WI38 (cell line): ENCODE measurements at regions not wholly inside any gene's neighbourhood (a gene's known extent, or its start where the extent isn't known, plus 50 kb on each side); places are given as distances from the start of the nearest gene placed in this dataset.

Source experiments
- H3K4me3 ChIP-seq: 2 replicates; pipeline ENCODE4 v1.5.1; 2011; ENCODE audit warnings: low read depth, mild to moderate bottlenecking, control low read depth, low read length
- TF ChIP-seq, protein P1 (sequence below): IDR thresholded peaks from 2 replicates; pipeline ENCODE4 v1.5.1; 2012; ENCODE audit warnings: low read depth, mild to moderate bottlenecking, control low read depth, low read length

DNA sequence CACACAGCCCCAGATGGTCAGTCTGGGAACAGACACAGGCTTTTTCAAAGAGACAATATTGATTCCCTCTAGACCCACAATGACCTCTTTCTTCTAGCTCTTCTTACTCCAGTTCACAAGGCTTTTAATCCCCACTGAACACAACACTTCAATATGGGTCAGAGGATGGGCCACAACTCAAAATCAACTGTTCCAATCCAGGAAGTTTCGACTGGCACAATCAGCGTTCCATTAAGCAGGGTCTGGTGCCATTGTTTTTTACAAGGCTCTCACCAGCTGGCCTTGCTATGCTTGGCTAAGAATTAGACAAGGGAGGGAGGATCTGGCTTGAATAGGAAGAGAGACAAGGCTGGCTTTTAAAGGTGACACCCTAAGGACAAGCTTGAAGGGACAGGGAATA is 199.4 kb upstream of the SLC24A2 start:
- H3K4me3 ChIP-seq, result no peak overlapping the region
- TF ChIP-seq, protein P1, sequence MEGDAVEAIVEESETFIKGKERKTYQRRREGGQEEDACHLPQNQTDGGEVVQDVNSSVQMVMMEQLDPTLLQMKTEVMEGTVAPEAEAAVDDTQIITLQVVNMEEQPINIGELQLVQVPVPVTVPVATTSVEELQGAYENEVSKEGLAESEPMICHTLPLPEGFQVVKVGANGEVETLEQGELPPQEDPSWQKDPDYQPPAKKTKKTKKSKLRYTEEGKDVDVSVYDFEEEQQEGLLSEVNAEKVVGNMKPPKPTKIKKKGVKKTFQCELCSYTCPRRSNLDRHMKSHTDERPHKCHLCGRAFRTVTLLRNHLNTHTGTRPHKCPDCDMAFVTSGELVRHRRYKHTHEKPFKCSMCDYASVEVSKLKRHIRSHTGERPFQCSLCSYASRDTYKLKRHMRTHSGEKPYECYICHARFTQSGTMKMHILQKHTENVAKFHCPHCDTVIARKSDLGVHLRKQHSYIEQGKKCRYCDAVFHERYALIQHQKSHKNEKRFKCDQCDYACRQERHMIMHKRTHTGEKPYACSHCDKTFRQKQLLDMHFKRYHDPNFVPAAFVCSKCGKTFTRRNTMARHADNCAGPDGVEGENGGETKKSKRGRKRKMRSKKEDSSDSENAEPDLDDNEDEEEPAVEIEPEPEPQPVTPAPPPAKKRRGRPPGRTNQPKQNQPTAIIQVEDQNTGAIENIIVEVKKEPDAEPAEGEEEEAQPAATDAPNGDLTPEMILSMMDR, result no peak

DNA sequence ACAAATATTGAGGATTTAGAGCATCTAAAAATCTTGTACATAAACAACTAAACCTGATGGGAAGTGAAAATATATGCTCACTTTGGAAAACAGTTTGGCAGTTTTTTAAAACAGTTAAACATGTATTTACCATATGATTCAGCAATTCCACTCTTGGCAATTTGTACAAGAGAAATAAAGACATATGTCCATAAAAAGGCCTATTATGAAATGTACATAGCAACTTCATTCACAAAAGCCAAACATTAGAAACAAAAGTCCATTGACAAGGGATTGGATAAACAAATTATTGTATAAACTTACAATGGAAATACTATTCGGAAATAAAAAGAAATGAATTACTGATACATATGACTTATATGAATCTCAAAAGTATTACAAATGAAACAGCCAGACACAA is 196.2 kb upstream of the SLC24A2 start:
- TF ChIP-seq, protein P1, result no peak
- H3K4me3 ChIP-seq, result no peak overlapping the region

DNA sequence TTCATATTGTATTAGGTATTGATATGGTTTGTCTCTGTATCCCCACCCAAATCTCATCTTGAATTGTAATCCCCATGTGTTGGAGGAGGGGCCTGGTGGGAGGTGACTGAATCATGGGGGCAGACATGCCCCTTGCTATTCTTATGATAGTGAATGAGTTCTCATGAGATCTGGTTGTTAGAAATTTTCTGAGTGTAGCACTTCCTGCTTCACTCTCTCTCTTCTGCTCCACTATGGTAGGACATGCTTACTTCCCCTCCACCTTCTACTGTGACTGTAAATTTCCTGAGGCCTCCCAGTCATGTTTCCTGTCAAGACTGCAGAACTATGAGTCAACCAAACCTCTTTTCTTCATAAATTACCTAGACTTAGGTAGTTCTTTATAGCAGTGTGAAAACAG is 187.4 kb upstream of the SLC24A2 start:
- TF ChIP-seq, protein P1, result no peak
- no peak overlapping the region for H3K4me3 ChIP-seq

DNA sequence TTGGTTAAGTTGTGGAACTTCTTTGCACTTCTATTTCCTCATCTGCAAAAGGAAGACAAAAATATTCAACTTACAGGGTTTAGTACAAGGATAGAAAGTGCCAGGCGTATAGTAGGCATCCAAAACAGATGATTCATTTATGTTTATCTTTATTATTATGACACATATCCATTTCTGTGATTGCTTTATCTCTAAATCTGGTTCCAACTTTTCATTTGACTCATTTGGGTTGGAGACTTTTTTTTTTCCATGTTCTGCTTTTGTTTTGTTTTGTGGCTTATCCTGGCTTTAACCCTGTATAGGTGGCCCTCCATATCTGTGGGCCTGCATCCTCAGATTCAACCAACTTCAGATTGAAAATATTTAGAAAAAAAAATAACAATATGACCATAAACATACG is 186.7 kb upstream of the SLC24A2 start:
- TF ChIP-seq, protein P1, result no peak
- H3K4me3 ChIP-seq, result no peak overlapping the region

DNA sequence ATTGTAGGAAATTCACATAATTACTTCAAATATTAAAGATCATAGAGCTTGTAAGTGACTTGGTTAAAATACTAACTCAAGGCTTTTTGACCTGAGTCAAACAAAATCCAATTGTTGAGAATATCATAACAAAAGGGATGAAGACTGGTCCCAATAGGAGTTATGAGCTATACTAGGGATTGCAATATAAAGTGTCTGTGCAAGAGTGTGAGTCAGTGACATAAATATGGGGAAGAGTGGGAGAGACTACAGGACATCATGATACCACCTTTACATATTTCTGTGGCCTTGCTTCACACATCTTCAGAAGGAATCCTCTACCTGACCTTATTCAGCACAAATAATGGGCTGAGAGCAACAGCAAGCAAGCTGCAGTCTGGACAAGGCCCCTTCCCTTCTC is 180.9 kb upstream of the SLC24A2 start:
- no peak overlapping the region for H3K4me3 ChIP-seq
- TF ChIP-seq, protein P1, result no peak

DNA sequence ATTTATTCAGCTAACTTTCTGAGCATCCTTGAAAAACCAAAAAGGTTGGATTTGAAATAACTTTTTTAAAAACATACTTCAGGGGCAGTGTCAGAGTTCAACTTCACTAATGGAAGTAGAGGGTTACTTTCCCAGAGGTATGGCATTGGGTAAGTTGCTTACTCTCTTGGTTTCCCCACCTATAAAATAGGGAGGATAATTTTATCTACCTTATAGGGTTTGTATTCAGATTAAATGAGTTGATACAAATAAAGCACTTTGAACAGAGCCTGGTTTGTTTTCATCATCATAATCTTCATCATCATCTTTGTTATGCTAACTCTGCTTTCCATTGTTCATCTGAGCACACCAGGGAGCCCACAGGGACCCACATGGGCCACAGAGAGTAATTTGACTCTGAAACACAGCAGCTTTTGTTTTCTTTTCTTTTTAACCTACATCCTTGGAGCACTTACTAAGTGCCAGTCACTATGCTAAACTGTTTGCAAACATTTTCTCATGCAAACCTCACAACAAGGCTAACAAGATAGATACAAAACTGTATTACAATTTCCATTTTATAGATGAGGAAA is 179.1 kb upstream of the SLC24A2 start:
- TF ChIP-seq, protein P1, result no peak
- no peak overlapping the region for H3K4me3 ChIP-seq

DNA sequence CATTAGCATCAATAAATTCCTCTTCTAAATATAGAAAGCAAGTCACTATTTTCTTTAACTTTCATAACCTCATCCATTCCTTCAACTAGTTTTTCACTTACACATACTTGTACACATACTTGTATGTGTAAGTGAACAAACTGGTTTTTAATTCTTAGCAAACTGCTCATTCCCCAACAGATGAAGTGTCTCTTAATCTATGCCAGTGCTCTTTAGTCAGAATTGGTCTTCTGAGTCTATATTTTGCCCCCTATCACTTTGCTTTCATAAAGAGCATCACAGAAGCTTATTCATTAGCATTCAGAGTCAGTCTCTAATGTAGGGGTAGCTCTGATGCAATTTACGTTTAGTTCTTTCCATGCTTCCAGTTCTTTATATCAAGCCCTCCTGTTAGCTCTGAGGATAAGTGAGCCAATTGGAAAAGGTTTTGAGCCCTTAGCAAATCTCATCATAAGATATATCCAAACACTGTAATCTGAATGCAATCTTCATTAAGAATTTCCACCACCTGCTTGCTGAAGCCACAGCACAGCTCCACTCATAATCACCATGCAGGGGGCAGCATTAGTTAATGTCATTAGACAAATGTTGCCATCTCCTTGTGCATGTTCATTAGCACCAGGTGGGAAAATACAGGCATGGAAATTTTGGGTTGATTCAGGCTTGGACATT is 178.5 kb upstream of the SLC24A2 start:
- H3K4me3 ChIP-seq, result no peak overlapping the region
- TF ChIP-seq, protein P1, result no peak
